ENCODE measurements at regions not wholly inside any gene's neighbourhood (a gene's known extent, or its start where the extent isn't known, plus 50 kb on each side); places are given as distances from the start of the nearest gene placed in this dataset.
"Not testable (repeated sequence)": the region's sequence is repeated elsewhere in the genome, so short reads cannot be mapped to it uniquely, and the experiment has no call there.

DNA sequence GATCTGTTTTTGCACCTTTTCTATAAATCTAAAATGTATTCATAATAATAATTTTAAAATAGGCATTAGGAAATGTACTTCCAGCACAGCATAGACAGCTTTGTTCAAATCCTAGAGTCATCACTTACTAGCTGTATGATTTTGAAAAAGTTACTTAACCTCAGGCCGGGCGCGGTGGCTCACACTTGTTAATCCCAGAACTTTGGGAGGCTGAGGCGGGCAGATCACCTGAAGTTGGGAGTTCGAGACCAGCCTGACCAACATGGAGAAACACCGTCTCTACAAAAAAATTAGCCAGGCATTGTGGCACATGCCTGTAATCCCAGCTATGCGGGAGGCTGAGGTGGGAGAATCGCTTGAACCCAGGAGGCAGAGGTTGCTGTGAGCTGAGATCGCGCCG, 161.7 kb upstream of the UBE2E3 start:
- H3K4me1 ChIP-seq (ENCODE audit: control insufficient read depth in 2 of 2, insufficient read depth in 2 of 2, low read length in 2 of 2); H3K4me3 ChIP-seq (ENCODE audit: low read length in 2 of 2); H3K9me3 ChIP-seq (ENCODE audit: control insufficient read depth in 2 of 2, insufficient read depth in 1 of 2, low read length in 1 of 2); H3K27me3 ChIP-seq (ENCODE audit: control insufficient read depth in 2 of 2, insufficient read depth in 1 of 2, low read length in 1 of 2); H3K36me3 ChIP-seq (ENCODE audit: control insufficient read depth in 2 of 2, insufficient read depth in 2 of 2, low read length in 1 of 2); H3K27ac ChIP-seq (ENCODE audit: low read depth in 1 of 2, low read length in 1 of 2); DNase-seq (ENCODE audit: low read depth in 6 of 9, low spot score in 9 of 9): not testable (repeated sequence)
- WGBS = 98% methylated on average over 11 of the region's 11 CpGs

DNA sequence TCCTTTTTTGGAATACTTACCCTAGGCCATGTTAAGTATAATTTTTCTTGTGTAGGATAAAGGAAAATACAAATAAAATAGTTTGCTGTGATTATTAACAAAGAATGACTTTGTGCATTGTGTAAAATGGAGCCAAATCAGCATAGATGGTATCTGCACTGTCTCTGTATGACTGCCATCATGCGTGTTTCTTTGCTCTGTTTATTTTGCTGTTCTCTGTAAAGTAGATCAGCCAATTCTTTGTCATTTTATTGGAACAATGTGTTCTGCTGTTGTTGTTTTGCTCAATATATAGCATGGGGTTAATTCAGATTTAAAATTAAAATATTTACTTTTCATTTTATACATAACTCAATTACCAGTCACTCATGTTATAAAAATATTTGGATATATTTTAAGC, 181.3 kb upstream of the UBE2E3 start:
- Histone ChIP-seq H3K9me3 (ENCODE audit: control insufficient read depth in 2 of 2, insufficient read depth in 1 of 2, low read length in 1 of 2) (no peaks in the 10 kb centered on the region), H3K27ac (ENCODE audit: low read depth in 1 of 2, low read length in 1 of 2) (no peak overlapping the region), H3K4me3 (ENCODE audit: low read length in 2 of 2) (no peak overlapping the region), H3K4me1 (ENCODE audit: control insufficient read depth in 2 of 2, insufficient read depth in 2 of 2, low read length in 2 of 2) (no peaks in the 10 kb centered on the region), H3K27me3 (ENCODE audit: control insufficient read depth in 2 of 2, insufficient read depth in 1 of 2, low read length in 1 of 2) (no peaks in the 10 kb centered on the region), H3K36me3 (ENCODE audit: control insufficient read depth in 2 of 2, insufficient read depth in 2 of 2, low read length in 1 of 2) (no peaks in the 10 kb centered on the region)
- 99% methylated on average over 1 of the region's 1 CpG for WGBS
- no peak for DNase-seq (ENCODE audit: low read depth in 6 of 9, low spot score in 9 of 9)

DNA sequence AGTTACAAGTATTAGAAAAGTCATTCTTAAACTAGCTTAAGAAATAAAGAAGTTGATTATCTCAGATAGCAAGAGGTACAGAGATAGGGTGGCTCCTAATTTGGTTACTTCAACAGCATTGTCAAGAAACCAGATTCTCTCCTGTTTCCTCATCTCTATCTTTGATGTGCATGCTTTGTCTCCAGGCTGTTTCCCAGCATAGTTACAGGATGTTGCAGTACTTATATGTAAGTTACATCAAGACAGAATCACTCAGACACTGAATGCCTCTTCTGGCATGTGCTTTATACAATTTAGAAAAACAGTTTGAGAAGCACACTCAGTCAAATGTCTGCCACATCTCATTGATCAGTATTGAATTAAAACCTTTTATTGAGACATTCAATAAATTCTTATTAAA, 189.5 kb upstream of the UBE2E3 start:
- H3K4me3 ChIP-seq (ENCODE audit: low read length in 2 of 2) = no peak overlapping the region
- no peaks in the 10 kb centered on the region for H3K4me1 ChIP-seq (ENCODE audit: control insufficient read depth in 2 of 2, insufficient read depth in 2 of 2, low read length in 2 of 2)
- H3K27ac ChIP-seq (ENCODE audit: low read depth in 1 of 2, low read length in 1 of 2) = no peak overlapping the region
- DNase-seq (ENCODE audit: low read depth in 6 of 9, low spot score in 9 of 9) = no peak
- H3K27me3 ChIP-seq (ENCODE audit: control insufficient read depth in 2 of 2, insufficient read depth in 1 of 2, low read length in 1 of 2) = no peaks in the 10 kb centered on the region
- no peaks in the 10 kb centered on the region for H3K9me3 ChIP-seq (ENCODE audit: control insufficient read depth in 2 of 2, insufficient read depth in 1 of 2, low read length in 1 of 2)
- H3K36me3 ChIP-seq (ENCODE audit: control insufficient read depth in 2 of 2, insufficient read depth in 2 of 2, low read length in 1 of 2) = no peaks in the 10 kb centered on the region

DNA sequence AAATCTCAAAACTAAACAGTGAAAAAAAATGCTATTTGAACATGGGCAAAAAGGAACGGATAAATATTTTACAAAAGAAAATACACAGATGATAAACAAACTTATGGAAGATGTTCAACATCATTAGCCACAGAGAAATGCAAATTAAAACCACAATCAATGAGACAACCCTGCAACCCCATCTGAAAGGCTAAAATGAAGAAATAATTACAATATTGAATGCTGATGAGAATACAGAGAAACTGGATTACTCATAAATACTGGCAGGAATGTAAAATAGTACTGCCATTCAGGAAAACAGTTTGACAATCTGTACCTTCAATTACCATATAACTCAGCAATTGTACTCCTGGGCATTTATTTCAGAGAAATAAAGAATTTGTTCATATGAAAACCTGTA, 193.1 kb upstream of the UBE2E3 start:
- no peak overlapping the region for H3K27ac ChIP-seq (ENCODE audit: low read depth in 1 of 2, low read length in 1 of 2)
- H3K36me3 ChIP-seq (ENCODE audit: control insufficient read depth in 2 of 2, insufficient read depth in 2 of 2, low read length in 1 of 2) = no peaks in the 10 kb centered on the region
- H3K9me3 ChIP-seq (ENCODE audit: control insufficient read depth in 2 of 2, insufficient read depth in 1 of 2, low read length in 1 of 2) = no peaks in the 10 kb centered on the region
- H3K27me3 ChIP-seq (ENCODE audit: control insufficient read depth in 2 of 2, insufficient read depth in 1 of 2, low read length in 1 of 2) = no peaks in the 10 kb centered on the region
- H3K4me1 ChIP-seq (ENCODE audit: control insufficient read depth in 2 of 2, insufficient read depth in 2 of 2, low read length in 2 of 2) = no peaks in the 10 kb centered on the region
- DNase-seq (ENCODE audit: low read depth in 6 of 9, low spot score in 9 of 9) = no peak
- 97% methylated on average over 1 of the region's 1 CpG for WGBS
- H3K4me3 ChIP-seq (ENCODE audit: low read length in 2 of 2) = no peak overlapping the region

DNA sequence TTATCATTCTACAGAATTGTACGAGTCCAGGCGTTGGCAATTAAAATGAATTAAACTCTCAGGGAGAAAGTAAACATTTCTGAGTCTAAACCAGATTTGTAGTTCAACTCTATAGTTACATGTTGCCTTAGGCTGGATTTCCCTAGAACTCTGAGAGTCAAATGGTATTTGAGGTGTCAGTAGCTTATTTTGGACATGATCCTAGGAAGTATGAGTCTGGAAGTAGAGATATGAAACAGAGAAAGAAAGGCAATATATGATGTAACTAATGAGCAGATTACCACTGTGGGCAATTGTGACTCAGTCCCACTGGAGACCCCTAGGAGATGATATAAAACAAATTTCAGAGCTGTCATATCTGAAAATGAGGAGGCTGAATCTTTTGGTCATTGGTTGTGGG, 199.1 kb upstream of the UBE2E3 start:
- WGBS = 99% methylated on average over 2 of the region's 2 CpGs
- Histone ChIP-seq H3K36me3 (ENCODE audit: control insufficient read depth in 2 of 2, insufficient read depth in 2 of 2, low read length in 1 of 2) (no peaks in the 10 kb centered on the region), H3K4me1 (ENCODE audit: control insufficient read depth in 2 of 2, insufficient read depth in 2 of 2, low read length in 2 of 2) (no peaks in the 10 kb centered on the region), H3K9me3 (ENCODE audit: control insufficient read depth in 2 of 2, insufficient read depth in 1 of 2, low read length in 1 of 2) (no peaks in the 10 kb centered on the region), H3K27me3 (ENCODE audit: control insufficient read depth in 2 of 2, insufficient read depth in 1 of 2, low read length in 1 of 2) (no peaks in the 10 kb centered on the region), H3K27ac (ENCODE audit: low read depth in 1 of 2, low read length in 1 of 2) (no peak overlapping the region), H3K4me3 (ENCODE audit: low read length in 2 of 2) (no peak overlapping the region)
- no peak for DNase-seq (ENCODE audit: low read depth in 6 of 9, low spot score in 9 of 9)

DNA sequence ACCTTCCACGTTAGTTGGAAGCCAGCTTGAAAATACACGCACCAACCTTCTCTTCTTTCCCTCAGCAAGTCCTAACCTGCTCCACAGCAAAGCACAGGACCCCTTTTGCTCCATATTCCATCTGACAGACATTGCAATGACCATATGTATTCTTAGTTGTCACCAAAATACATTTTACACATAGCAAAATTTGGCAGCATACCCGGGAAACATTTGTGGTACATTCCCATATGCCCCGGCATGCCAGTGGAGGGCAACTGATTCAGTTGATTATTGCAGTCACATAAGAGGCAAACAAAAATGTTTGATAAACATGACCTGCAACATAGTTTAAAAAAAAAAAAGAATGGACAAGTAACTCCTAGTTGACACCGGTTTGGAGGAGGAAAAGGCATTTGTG, 202.1 kb upstream of the UBE2E3 start:
- no peaks in the 10 kb centered on the region for H3K36me3 ChIP-seq (ENCODE audit: control insufficient read depth in 2 of 2, insufficient read depth in 2 of 2, low read length in 1 of 2)
- no peak for DNase-seq (ENCODE audit: low read depth in 6 of 9, low spot score in 9 of 9)
- no peak overlapping the region for H3K27ac ChIP-seq (ENCODE audit: low read depth in 1 of 2, low read length in 1 of 2)
- H3K4me3 ChIP-seq (ENCODE audit: low read length in 2 of 2) = no peak overlapping the region
- H3K4me1 ChIP-seq (ENCODE audit: control insufficient read depth in 2 of 2, insufficient read depth in 2 of 2, low read length in 2 of 2) = no peaks in the 10 kb centered on the region
- no peaks in the 10 kb centered on the region for H3K9me3 ChIP-seq (ENCODE audit: control insufficient read depth in 2 of 2, insufficient read depth in 1 of 2, low read length in 1 of 2)
- H3K27me3 ChIP-seq (ENCODE audit: control insufficient read depth in 2 of 2, insufficient read depth in 1 of 2, low read length in 1 of 2) = no peaks in the 10 kb centered on the region
- 96% methylated on average over 5 of the region's 5 CpGs for WGBS

DNA sequence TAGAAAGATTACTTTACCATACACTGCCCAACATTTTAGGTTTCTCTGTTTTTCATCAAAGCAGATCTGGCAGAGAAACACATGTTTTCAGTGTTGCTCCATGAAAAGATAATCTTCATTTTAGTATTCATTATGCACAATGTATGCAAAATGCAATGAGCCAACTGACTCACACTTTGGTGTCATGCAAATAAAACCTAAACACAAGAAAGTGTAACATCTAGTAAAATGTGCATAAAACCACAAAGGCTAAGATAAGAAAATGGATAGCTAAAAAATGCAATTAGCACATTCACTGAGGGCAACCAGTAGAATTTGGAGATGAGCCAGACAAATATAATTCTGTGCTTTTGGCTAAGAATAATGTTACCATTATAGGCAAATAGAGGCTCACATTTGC, 203.5 kb upstream of the UBE2E3 start:
- no peaks in the 10 kb centered on the region for H3K9me3 ChIP-seq (ENCODE audit: control insufficient read depth in 2 of 2, insufficient read depth in 1 of 2, low read length in 1 of 2)
- no peak overlapping the region for H3K27ac ChIP-seq (ENCODE audit: low read depth in 1 of 2, low read length in 1 of 2)
- no peaks in the 10 kb centered on the region for H3K27me3 ChIP-seq (ENCODE audit: control insufficient read depth in 2 of 2, insufficient read depth in 1 of 2, low read length in 1 of 2)
- no peak overlapping the region for H3K4me3 ChIP-seq (ENCODE audit: low read length in 2 of 2)
- H3K36me3 ChIP-seq (ENCODE audit: control insufficient read depth in 2 of 2, insufficient read depth in 2 of 2, low read length in 1 of 2) = no peaks in the 10 kb centered on the region
- no peaks in the 10 kb centered on the region for H3K4me1 ChIP-seq (ENCODE audit: control insufficient read depth in 2 of 2, insufficient read depth in 2 of 2, low read length in 2 of 2)
- DNase-seq (ENCODE audit: low read depth in 6 of 9, low spot score in 9 of 9) = no peak

DNA sequence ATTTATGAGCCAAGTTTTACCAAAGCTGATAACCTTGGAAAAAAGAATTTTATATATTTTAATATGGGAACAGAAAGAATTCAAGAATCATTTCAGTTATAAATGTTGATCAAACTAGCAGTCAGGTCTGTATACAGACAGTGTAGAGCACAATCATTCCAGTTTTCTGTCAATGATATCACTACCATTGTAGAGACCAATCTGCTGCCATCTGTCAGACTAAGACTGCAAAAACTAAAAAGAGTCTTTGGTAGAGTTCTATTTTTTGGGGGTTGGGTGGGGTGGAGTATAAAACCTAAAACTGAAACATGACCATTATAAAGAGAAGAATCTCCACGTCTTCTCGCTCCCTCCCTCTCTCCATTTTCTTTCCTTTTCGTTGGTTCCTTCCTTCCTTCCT, 204.7 kb upstream of the UBE2E3 start:
- WGBS = 94% methylated on average over 3 of the region's 3 CpGs
- Histone ChIP-seq H3K27me3 (ENCODE audit: control insufficient read depth in 2 of 2, insufficient read depth in 1 of 2, low read length in 1 of 2) (no peaks in the 10 kb centered on the region), H3K36me3 (ENCODE audit: control insufficient read depth in 2 of 2, insufficient read depth in 2 of 2, low read length in 1 of 2) (no peaks in the 10 kb centered on the region), H3K4me1 (ENCODE audit: control insufficient read depth in 2 of 2, insufficient read depth in 2 of 2, low read length in 2 of 2) (no peaks in the 10 kb centered on the region), H3K27ac (ENCODE audit: low read depth in 1 of 2, low read length in 1 of 2) (no peak overlapping the region), H3K4me3 (ENCODE audit: low read length in 2 of 2) (no peak overlapping the region), H3K9me3 (ENCODE audit: control insufficient read depth in 2 of 2, insufficient read depth in 1 of 2, low read length in 1 of 2) (no peaks in the 10 kb centered on the region)
- DNase-seq (ENCODE audit: low read depth in 6 of 9, low spot score in 9 of 9) = no peak

DNA sequence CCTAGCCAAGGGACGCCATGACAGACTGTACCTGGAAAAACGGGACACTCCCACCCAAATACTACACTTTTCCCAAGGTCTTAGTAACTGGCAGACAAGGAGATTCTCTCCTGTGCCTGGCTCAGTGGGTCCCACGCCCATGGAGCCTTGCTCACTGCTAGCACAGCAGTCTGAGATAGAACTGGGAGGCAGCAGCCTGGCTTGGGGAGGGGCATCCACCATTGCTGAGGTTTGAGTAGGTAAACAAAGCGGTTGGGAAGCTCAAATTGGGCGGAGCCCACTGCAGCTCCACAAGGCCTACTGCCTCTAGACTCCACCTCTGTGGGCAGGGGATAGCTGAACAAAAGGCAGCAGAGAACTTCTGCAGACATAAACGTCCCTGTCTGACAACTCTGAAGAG, 215.1 kb upstream of the UBE2E3 start:
- WGBS = 89% methylated on average over 6 of the region's 6 CpGs
- H3K4me1 ChIP-seq (ENCODE audit: control insufficient read depth in 2 of 2, insufficient read depth in 2 of 2, low read length in 2 of 2); H3K4me3 ChIP-seq (ENCODE audit: low read length in 2 of 2); H3K27me3 ChIP-seq (ENCODE audit: control insufficient read depth in 2 of 2, insufficient read depth in 1 of 2, low read length in 1 of 2); H3K27ac ChIP-seq (ENCODE audit: low read depth in 1 of 2, low read length in 1 of 2); DNase-seq (ENCODE audit: low read depth in 6 of 9, low spot score in 9 of 9); H3K36me3 ChIP-seq (ENCODE audit: control insufficient read depth in 2 of 2, insufficient read depth in 2 of 2, low read length in 1 of 2); H3K9me3 ChIP-seq (ENCODE audit: control insufficient read depth in 2 of 2, insufficient read depth in 1 of 2, low read length in 1 of 2): not testable (repeated sequence)

DNA sequence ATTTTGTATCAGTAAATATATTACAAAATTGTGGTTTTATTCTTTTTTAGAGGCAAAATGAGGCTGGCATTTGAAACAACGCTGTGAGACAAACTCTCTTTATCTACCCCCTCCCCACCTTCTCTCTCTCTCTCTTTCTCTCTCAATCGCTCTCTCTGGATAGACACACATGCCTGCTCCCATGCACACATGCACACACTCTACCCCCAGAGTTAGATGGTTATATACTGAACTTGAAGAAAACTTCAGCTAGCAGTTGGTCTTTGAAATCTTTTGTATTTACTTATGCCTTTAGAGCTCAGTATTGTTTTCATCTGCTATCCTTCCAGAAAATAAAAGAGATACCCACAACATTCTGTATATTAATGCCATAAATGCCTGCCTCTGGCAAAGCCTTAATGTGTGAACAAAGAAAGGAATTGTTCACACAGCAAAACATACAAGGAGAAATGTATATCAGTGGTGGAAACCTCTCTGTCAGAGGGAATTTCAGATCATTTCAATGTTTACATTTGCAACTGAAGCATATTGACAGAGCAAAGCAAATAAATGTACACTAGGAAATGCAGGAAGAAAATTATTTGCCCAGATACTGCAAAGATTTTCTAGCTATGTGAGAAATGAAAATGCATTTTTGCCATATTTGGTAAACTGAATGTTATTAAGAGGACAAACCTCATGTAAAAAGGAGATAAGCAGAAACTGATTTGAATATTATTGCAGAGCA, 217.0 kb upstream of the UBE2E3 start:
- H3K27me3 ChIP-seq (ENCODE audit: control insufficient read depth in 2 of 2, insufficient read depth in 1 of 2, low read length in 1 of 2) = no peaks in the 10 kb centered on the region
- no peaks in the 10 kb centered on the region for H3K4me1 ChIP-seq (ENCODE audit: control insufficient read depth in 2 of 2, insufficient read depth in 2 of 2, low read length in 2 of 2)
- DNase-seq (ENCODE audit: low read depth in 6 of 9, low spot score in 9 of 9) = no peak
- no peak overlapping the region for H3K4me3 ChIP-seq (ENCODE audit: low read length in 2 of 2)
- no peaks in the 10 kb centered on the region for H3K36me3 ChIP-seq (ENCODE audit: control insufficient read depth in 2 of 2, insufficient read depth in 2 of 2, low read length in 1 of 2)
- no peak overlapping the region for H3K27ac ChIP-seq (ENCODE audit: low read depth in 1 of 2, low read length in 1 of 2)
- whole genome bisulfite sequencing = 88% methylated on average over 2 of the region's 2 CpGs
- H3K9me3 ChIP-seq (ENCODE audit: control insufficient read depth in 2 of 2, insufficient read depth in 1 of 2, low read length in 1 of 2) = no peaks in the 10 kb centered on the region
